Ishikawa (cell line): ENCODE measurements at regions not wholly inside any gene's neighbourhood (a gene's known extent, or its start where the extent isn't known, plus 50 kb on each side); places are given as distances from the start of the nearest gene placed in this dataset.

Source experiments
- CREB1 ChIP-seq: IDR thresholded peaks from 2 replicates; pipeline ENCODE4 v1.6.1; 2012; ENCODE audit warnings: low read depth
- EGR1 ChIP-seq: IDR thresholded peaks from 2 replicates; pipeline ENCODE4 v1.6.1; 2012
- EP300 ChIP-seq: IDR thresholded peaks from 2 replicates; pipeline ENCODE4 v1.6.1; 2012; ENCODE audit warnings: borderline replicate concordance
- MAX ChIP-seq: IDR thresholded peaks from 2 replicates; pipeline ENCODE4 v1.6.1; 2012
- NFIC ChIP-seq: IDR thresholded peaks from 2 replicates; pipeline ENCODE4 v1.6.1; 2012
- RAD21 ChIP-seq: IDR thresholded peaks from 2 replicates; pipeline ENCODE4 v1.6.1; 2012; ENCODE audit warnings: low read depth
- TEAD4 ChIP-seq: IDR thresholded peaks from 2 replicates; pipeline ENCODE4 v1.6.1; 2012
- YY1 ChIP-seq: IDR thresholded peaks from 2 replicates; pipeline ENCODE4 v1.6.1; 2012; ENCODE audit warnings: low read depth

GRCh38 chr12:42759622-42760273 lies 170.2 kb upstream of the PRICKLE1 start:
- no peak for TF ChIP-seq CREB1
- peak; percentile 77 for TF ChIP-seq NFIC
- TF ChIP-seq TEAD4: no peak
- peak; percentile 21; the same call in 1 of the 2 replicates for TF ChIP-seq RAD21
- peak; percentile 48; the same call in 1 of the 2 replicates for TF ChIP-seq EP300
- TF ChIP-seq EGR1: no peak
- TF ChIP-seq MAX: 0 out of 2 replicates have a peak, but pooled peaks have one; percentile 23
- TF ChIP-seq YY1: no peak
